Suppressor macrophage treated with lipopolysaccharide for 1 hour (primary cell): ENCODE measurements at regions not wholly inside any gene's neighbourhood (a gene's known extent, or its start where the extent isn't known, plus 50 kb on each side); places are given as distances from the start of the nearest gene placed in this dataset.

Source experiments
- DNase-seq, 3 donors: peaks; one replicate each; pipeline ENCODE4 v3.0.0-alpha.2; 2020 to 2022

GRCh38 chr21:28783641-28784185, 209.0 kb downstream of the LTN1 start:
- no peak for DNase-seq

GRCh38 chr21:28781602-28782276, 210.9 kb downstream of the LTN1 start:
- peak; percentile 3 to 27 (median 10) for DNase-seq

- DNase-seq: no peak
Observed at GRCh38 chr21:28779914-28780313, 212.8 kb downstream of the LTN1 start.

GRCh38 chr21:28776251-28776650, 216.4 kb downstream of the LTN1 start:
- peak; percentile 17 to 42 (median 36) for DNase-seq

GRCh38 chr21:28775071-28775470, 217.6 kb downstream of the LTN1 start:
- no peak for DNase-seq

- DNase-seq: no peak
Observed at GRCh38 chr21:28773036-28773435, 219.6 kb downstream of the LTN1 start.

GRCh38 chr21:28771790-28772501, 220.7 kb downstream of the LTN1 start:
- no peak for DNase-seq

GRCh38 chr21:28770867-28771661, 221.6 kb downstream of the LTN1 start:
- DNase-seq: no peak

GRCh38 chr21:28769683-28770082, 223.0 kb downstream of the LTN1 start:
- peak in 1 of 3 donors; percentile 3 for DNase-seq

- no peak for DNase-seq
Observed at GRCh38 chr21:28768753-28769152, 223.9 kb downstream of the LTN1 start.

GRCh38 chr21:28767523-28767922, 225.2 kb downstream of the LTN1 start:
- no peak for DNase-seq

- DNase-seq: no peak
Observed at GRCh38 chr21:28763809-28764418, 228.8 kb downstream of the LTN1 start.

- DNase-seq: no peak
Observed at GRCh38 chr21:28762357-28762735, 230.3 kb downstream of the LTN1 start.

- DNase-seq: no peak
Observed at GRCh38 chr21:28761674-28762356, 230.9 kb downstream of the LTN1 start.

- DNase-seq: no peak
Observed at GRCh38 chr21:28758883-28759242, 233.8 kb downstream of the LTN1 start.

- DNase-seq: no peak
Observed at GRCh38 chr21:28758042-28758882, 234.4 kb downstream of the LTN1 start.

GRCh38 chr21:28754862-28755261, 237.8 kb downstream of the LTN1 start:
- no peak for DNase-seq

- DNase-seq: no peak
Observed at GRCh38 chr21:28754127-28754611, 238.5 kb downstream of the LTN1 start.

GRCh38 chr21:28752131-28752530, 240.5 kb downstream of the LTN1 start:
- no peak for DNase-seq

- DNase-seq: no peak
Observed at GRCh38 chr21:28751176-28751575, 241.5 kb downstream of the LTN1 start.

GRCh38 chr21:28750565-28750964, 242.1 kb downstream of the LTN1 start:
- no peak for DNase-seq
